ENCODE measurements at regions not wholly inside any gene's neighbourhood (a gene's known extent, or its start where the extent isn't known, plus 50 kb on each side); places are given as distances from the start of the nearest gene placed in this dataset.
"Not testable (repeated sequence)": the region's sequence is repeated elsewhere in the genome, so short reads cannot be mapped to it uniquely, and the experiment has no call there.

DNA sequence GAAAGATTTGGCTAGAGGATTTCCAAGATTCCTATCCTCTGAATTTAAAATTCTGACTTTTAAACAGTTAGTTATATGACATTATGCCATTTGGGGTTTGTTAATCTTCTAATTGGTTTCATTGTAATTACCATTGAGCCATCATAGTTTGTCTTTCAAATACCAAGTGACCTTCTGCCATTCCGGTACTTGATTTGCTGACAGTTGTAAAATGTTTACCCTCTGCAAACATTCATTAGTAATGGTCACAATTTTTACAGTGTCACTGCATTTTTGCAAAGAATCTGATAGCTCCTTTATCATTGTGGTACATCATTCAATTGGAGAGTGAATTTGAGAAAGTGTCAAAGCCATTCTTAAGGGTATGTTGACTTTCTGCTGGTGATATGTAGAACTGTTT, 645.0 kb upstream of the TBL1XR1 start:
- TF ChIP-seq, protein P1, sequence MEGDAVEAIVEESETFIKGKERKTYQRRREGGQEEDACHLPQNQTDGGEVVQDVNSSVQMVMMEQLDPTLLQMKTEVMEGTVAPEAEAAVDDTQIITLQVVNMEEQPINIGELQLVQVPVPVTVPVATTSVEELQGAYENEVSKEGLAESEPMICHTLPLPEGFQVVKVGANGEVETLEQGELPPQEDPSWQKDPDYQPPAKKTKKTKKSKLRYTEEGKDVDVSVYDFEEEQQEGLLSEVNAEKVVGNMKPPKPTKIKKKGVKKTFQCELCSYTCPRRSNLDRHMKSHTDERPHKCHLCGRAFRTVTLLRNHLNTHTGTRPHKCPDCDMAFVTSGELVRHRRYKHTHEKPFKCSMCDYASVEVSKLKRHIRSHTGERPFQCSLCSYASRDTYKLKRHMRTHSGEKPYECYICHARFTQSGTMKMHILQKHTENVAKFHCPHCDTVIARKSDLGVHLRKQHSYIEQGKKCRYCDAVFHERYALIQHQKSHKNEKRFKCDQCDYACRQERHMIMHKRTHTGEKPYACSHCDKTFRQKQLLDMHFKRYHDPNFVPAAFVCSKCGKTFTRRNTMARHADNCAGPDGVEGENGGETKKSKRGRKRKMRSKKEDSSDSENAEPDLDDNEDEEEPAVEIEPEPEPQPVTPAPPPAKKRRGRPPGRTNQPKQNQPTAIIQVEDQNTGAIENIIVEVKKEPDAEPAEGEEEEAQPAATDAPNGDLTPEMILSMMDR (conservative IDR thresholded peaks at IDR 0.05) = no peak
- no peak for TF ChIP-seq ZFX (IDR thresholded peaks at IDR 0.05)
- no peak overlapping the region for H3K27ac ChIP-seq

DNA sequence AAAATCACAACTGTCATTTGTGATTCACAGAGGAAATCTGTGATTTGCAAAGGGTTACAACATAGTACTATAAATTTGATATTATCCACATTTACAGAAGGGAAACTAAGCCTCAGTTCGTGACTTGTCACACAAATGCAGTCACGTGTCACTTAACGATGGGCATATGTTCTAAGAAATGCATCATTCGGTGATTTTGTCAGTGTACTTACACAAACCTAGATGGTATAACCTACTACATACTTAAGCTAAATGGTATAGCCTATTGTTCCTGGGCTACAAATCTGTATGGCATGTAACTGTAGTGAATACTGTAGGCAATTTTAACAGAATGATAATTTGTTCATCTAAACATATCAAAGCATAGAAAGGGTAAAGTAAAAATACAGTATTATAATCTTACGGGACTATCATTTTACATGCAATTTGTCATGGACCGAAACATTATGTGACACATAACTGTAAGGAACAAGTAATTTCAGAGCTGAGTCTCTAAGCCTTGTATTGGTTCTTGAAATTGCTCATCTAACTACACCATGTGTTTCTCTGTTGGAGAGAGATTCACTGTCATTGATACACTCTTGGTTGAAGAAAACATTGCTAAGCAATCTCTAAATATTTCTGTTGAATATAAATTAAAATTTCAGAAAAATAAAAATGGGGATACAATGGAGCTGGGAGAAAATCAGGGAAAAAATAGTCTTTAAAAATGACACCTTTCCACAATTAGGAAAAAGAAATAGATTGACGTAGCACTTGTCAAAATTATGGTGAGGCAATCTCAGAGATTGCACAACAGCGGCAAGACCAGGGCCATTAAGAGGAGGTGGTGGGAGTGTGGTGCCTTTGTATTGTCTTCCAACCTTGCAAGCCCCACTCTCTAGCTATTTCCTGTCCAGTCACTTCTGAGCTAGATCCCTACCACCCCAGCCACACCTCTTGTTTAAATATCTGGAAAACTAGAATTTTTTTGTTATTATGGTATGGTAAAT, 645.8 kb upstream of the TBL1XR1 start:
- no peak overlapping the region for H3K27ac ChIP-seq
- TF ChIP-seq ZFX (IDR thresholded peaks at IDR 0.05) = no peak
- TF ChIP-seq, protein P1 (conservative IDR thresholded peaks at IDR 0.05) = no peak

DNA sequence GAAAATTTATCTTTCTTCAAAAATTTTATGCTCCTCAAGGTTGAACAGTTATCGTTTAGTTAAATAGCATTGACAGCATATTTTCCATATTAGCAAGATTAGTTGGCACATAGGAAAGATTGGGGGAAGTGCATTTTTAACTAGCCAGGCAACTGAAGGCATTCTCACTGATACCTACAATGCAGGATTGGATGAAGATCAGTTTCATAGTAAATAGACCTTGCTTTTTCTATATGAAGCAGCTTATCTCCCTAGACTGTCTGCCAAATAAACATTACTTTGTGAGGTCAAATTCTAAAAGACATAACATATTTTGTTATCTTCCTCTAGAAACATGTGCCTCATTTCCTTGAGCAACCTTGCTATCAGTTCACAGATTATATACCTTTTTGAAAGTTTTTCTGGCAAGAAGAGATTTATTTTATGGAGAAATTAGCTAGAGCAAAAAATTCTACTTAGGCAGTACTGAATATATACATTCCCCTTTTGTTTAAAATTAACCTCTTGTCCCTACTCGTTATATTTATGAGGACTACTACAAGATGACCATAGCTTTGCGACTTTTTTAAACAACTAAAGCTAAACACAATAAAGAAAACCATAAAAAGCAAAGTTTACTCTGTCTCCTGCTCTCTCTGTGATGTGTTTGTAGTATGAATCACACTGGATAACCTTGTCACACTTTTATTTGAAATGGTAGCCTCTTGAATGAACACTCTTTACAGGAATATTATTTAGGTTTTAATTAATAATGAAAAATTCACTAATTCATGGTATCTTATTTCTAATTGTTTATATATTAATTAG, 654.9 kb upstream of the TBL1XR1 start:
- TF ChIP-seq ZFX (IDR thresholded peaks at IDR 0.05) = no peak
- TF ChIP-seq, protein P1 (conservative IDR thresholded peaks at IDR 0.05) = no peak
- H3K27ac ChIP-seq = no peak overlapping the region

DNA sequence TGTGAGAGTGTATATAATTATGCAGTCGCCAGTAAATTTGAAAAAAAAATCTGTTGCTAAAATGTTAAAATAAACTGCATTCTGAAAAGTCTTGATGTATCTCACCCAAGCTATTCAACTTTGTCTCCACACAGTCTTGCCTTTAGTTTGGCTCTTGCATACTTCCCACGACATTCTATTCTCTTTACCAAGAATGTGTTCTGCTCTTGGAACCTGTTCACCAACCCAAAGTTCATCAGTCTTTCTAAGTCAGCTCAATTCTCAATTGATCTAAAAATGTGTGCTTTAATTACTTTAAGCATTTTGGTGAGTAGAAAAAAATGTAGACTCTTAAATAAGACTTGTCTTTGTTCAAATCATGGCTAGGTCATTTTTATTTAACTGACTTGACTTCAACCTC, 657.7 kb upstream of the TBL1XR1 start:
- TF ChIP-seq, protein P1 (conservative IDR thresholded peaks at IDR 0.05) = no peak
- no peak for TF ChIP-seq ZFX (IDR thresholded peaks at IDR 0.05)
- H3K27ac ChIP-seq = no peak overlapping the region

DNA sequence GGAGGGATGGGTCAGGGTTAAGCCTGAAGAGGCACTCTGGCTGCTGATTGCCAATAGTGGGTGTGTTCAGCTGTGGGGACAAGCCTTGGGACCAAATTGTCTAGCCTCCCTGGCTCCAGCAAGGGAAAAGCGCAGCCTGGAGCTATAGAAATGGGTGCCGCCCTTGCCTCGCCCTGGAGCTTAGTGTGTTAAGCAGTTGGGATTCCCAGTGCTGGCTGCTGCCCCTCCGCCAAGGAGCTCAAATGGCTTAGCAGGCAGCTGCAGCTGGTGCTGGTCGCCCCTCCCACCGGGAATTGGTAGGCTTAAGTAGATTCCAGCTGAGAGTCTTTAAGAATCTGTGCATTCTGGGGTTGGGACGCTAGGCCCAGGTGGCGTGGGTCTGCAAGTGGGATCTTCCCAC, 662.9 kb upstream of the TBL1XR1 start:
- TF ChIP-seq ZFX (IDR thresholded peaks at IDR 0.05) = no peak
- TF ChIP-seq, protein P1 (conservative IDR thresholded peaks at IDR 0.05) = no peak

DNA sequence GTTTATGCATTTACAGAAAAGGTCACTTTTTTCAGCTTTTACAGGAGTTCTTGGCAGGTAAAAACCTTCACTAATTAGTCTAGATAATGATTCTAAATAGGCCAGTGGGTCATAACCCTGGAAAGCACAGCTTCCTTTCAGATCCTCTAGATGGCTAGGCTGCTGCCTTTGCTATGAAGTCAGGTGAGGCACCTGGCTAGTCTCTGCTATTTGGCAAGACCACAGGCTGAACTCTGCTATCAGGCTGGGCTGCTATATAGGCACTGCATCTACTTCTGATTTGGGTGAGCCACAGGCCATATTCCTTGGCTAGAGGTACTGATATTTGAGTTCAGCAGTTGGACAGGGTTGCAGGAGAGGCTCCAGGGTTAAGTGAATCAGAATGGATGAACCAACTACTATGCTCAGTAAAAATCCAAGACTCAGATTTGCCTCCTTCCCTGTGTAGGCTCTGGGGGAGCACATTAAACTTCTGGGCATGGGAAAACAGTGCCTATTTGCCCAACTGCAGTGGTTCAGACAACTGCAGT, 665.7 kb upstream of the TBL1XR1 start:
- no peak overlapping the region for H3K27ac ChIP-seq
- TF ChIP-seq, protein P1 (conservative IDR thresholded peaks at IDR 0.05) = no peak
- no peak for TF ChIP-seq ZFX (IDR thresholded peaks at IDR 0.05)

More for the DNA sequence above, 662.9 kb upstream of the TBL1XR1 start:
- H3K27ac ChIP-seq = no peak overlapping the region

DNA sequence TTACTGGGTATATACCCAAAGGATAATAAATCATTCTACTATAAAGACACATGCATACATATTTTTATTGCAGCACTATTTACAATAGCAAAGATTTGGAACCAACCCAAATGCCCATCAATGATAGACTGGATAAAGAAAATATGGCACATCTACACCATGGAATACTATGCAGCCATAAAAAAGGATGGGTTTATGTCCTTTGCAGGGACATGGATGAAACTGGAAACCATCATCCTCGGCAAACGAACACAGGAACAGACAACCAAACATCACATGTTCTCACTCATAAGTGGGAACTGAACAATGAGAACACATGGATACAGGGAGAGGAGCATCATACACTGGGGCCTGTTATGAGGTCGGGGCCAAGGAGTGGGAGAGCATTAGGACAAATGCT, 665.0 kb upstream of the KCNMB2 start:
- H3K27ac ChIP-seq = not testable (repeated sequence)

Data from C4-2B (cell line).